Cardiac fibroblast (primary cell): ENCODE measurements at regions not wholly inside any gene's neighbourhood (a gene's known extent, or its start where the extent isn't known, plus 50 kb on each side); places are given as distances from the start of the nearest gene placed in this dataset.

Source experiments
- DNase-seq, 2 donors: peaks; one replicate each; pipeline versions ENCODE4 v3.0.0 to v3.0.0-alpha.2; 2010; ENCODE audit warnings: low read depth in 2 of 2
- H3K4me3 ChIP-seq, 2 donors: replicated peaks in 1 of 2; 1 replicate in 1 of 2; 2 replicates in 1 of 2; pipeline ENCODE4 v1.5.1; 2011; ENCODE audit warnings: low read depth in 2 of 2, low read length in 2 of 2, mild to moderate bottlenecking in 2 of 2, moderate library complexity in 1 of 2
- CTCF ChIP-seq: IDR thresholded peaks from one replicate; pipeline ENCODE4 v1.5.1; 2011; ENCODE audit warnings: low read depth, mild to moderate bottlenecking, low read length, inconsistent platforms

GRCh38 chr5:77942578-77943239 is 166.6 kb upstream of the TBCA start:
- no peak for DNase-seq
- no peak overlapping the region for H3K4me3 ChIP-seq
- TF ChIP-seq CTCF: no peak

GRCh38 chr5:77937015-77937908 is 161.1 kb upstream of the TBCA start:
- DNase-seq: no peak
- no peak for TF ChIP-seq CTCF
- no peak overlapping the region for H3K4me3 ChIP-seq

- no peak for TF ChIP-seq CTCF
- no peak overlapping the region for H3K4me3 ChIP-seq
- DNase-seq: no peak
These were observed 160.2 kb upstream of the TBCA start for GRCh38 chr5:77936365-77936693.

- no peak for TF ChIP-seq CTCF
- peak in 1 of 2 donors; percentile 32 for DNase-seq
- no peak overlapping the region for H3K4me3 ChIP-seq
These were observed 159.6 kb upstream of the TBCA start for GRCh38 chr5:77935506-77936364.

- H3K4me3 ChIP-seq: no peak overlapping the region
- no peak for DNase-seq
- no peak for TF ChIP-seq CTCF
These were observed 152.7 kb upstream of the TBCA start for GRCh38 chr5:77928776-77929300.

GRCh38 chr5:77926337-77926736 is 150.2 kb upstream of the TBCA start:
- no peak for TF ChIP-seq CTCF
- DNase-seq: no peak
- H3K4me3 ChIP-seq: no peak overlapping the region
